ENCODE measurements at regions not wholly inside any gene's neighbourhood (a gene's known extent, or its start where the extent isn't known, plus 50 kb on each side); places are given as distances from the start of the nearest gene placed in this dataset.
"Not testable (repeated sequence)": the region's sequence is repeated elsewhere in the genome, so short reads cannot be mapped to it uniquely, and the experiment has no call there.

DNA sequence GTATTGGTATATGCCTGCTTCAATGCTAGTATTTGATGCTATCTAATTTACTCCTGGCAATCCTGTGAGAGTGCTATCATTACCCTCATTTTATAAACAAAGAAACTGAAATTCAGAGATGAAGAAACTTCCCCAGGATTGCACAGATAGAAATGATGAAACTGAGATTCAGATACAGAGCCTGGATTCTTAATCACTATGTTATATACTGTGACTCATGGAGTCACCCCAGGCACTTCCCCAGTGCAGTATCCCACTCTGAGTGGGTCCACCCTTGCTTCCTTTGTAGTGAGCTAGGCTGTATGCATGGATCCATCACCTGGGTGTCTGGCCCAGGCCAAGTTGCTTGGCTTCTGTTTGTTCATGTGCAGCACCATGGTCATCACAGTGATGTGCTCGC lies 133.9 kb downstream of the TRIM43 start:
- H2AK9ac ChIP-seq (replicated peaks; ENCODE audit: low read depth, low read length, poor library complexity); H3K14ac ChIP-seq (replicated peaks; ENCODE audit: low read depth, low read length); H3K79me1 ChIP-seq (ENCODE audit: low read depth in 1 of 2, low read length in 2 of 2); H3K27me3 ChIP-seq (ENCODE audit: control insufficient read depth, insufficient read depth, low read length); in situ Hi-C loops (cut with MboI; ENCODE audit: low sequenced_read_pairs); H2AFZ ChIP-seq (replicated peaks; ENCODE audit: low read length, poor library complexity); H2BK5ac ChIP-seq (ENCODE audit: low read depth, low read length, poor library complexity, severe bottlenecking); H3K36me3 ChIP-seq (ENCODE audit: control insufficient read depth, insufficient read depth, low read length); H3K9ac ChIP-seq (ENCODE audit: low read depth, low read length); H3K27ac ChIP-seq (ENCODE audit: insufficient read depth, low read length); H3K4me1 ChIP-seq (ENCODE audit: control insufficient read depth, insufficient read depth, low read length); H3K56ac ChIP-seq (ENCODE audit: extremely low read depth, insufficient read depth, low read length); H2BK20ac ChIP-seq (ENCODE audit: low read depth, low read length); H2BK15ac ChIP-seq (ENCODE audit: low read depth, low read length); H3K23ac ChIP-seq (ENCODE audit: low read depth, low read length); H3K9me3 ChIP-seq (ENCODE audit: control insufficient read depth, insufficient read depth, low read length); H2AK5ac ChIP-seq (ENCODE audit: low read depth, low read length); BruUV-seq (replicated peaks); H3K4ac ChIP-seq (ENCODE audit: low read depth, low read length); POLR2A ChIA-PET (ENCODE audit: unreplicated experiment); dilution Hi-C loops (cut with HindIII; ENCODE audit: low sequenced_read_pairs, unreplicated experiment); H3K9me1 ChIP-seq (ENCODE audit: insufficient read depth, low read length); H4K91ac ChIP-seq (ENCODE audit: insufficient read depth, low read depth, low read length); H4K20me1 ChIP-seq (ENCODE audit: insufficient read depth, low read length); H4K8ac ChIP-seq (ENCODE audit: low read depth in 2 of 2, low read length in 2 of 2); H2BK120ac ChIP-seq (ENCODE audit: low read depth, low read length); H3K4me3 ChIP-seq (ENCODE audit: insufficient read depth, low read depth, low read length); CTCF ChIA-PET; H4K5ac ChIP-seq (ENCODE audit: low read depth, low read length); H3K4me2 ChIP-seq (ENCODE audit: low read depth, low read length); H3K18ac ChIP-seq (ENCODE audit: low read depth, low read length): not testable (repeated sequence)
- ATAC-seq (ENCODE audit: low read depth) (peak; percentile 47), DNase-seq (peak; percentile 32)
- intact Hi-C loops (cut with micrococcal nuclease) = loop anchor here (5.0 kb wide), 1 partner anchor 378 kb away; no protein-coding TSS in a partner anchor
- no CpG with 5 or more reads among the region's 1 CpG for WGBS, 2 experiments (ENCODE audit: extremely low coverage in 2 of 2, insufficient read length in 1 of 2)

DNA sequence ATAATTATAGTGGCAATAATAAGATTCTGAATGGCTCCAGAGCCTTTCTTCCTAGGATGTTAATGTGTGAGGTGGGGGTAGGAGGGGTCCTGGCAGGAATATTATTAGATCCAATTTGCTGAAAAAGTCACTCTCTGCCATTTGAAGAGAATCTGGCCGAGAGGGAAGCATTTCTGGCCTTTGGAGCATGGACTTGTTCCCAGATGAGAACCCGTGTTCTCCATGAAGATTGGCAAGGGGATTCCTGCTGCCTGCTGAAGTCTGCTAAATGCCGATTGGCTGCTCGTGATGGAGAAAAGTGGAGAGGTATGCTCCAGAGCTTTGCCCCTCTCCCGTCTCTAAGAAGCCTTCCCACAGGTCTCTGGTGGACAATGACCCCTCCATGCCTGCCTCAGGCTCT lies 135.6 kb downstream of the TRIM43 start:
- in situ Hi-C loops (cut with MboI; ENCODE audit: low sequenced_read_pairs); H3K4me3 ChIP-seq (ENCODE audit: insufficient read depth, low read depth, low read length); H2BK5ac ChIP-seq (ENCODE audit: low read depth, low read length, poor library complexity, severe bottlenecking); H4K91ac ChIP-seq (ENCODE audit: insufficient read depth, low read depth, low read length); H3K23ac ChIP-seq (ENCODE audit: low read depth, low read length); H2BK15ac ChIP-seq (ENCODE audit: low read depth, low read length); H3K27me3 ChIP-seq (ENCODE audit: control insufficient read depth, insufficient read depth, low read length); H2BK120ac ChIP-seq (ENCODE audit: low read depth, low read length); H3K4me2 ChIP-seq (ENCODE audit: low read depth, low read length); H3K9ac ChIP-seq (ENCODE audit: low read depth, low read length); H3K4ac ChIP-seq (ENCODE audit: low read depth, low read length); H3K27ac ChIP-seq (ENCODE audit: insufficient read depth, low read length); H3K56ac ChIP-seq (ENCODE audit: extremely low read depth, insufficient read depth, low read length); H4K8ac ChIP-seq (ENCODE audit: low read depth in 2 of 2, low read length in 2 of 2); H3K4me1 ChIP-seq (ENCODE audit: control insufficient read depth, insufficient read depth, low read length); H3K14ac ChIP-seq (replicated peaks; ENCODE audit: low read depth, low read length); H2AK9ac ChIP-seq (replicated peaks; ENCODE audit: low read depth, low read length, poor library complexity); H4K20me1 ChIP-seq (ENCODE audit: insufficient read depth, low read length); H3K9me3 ChIP-seq (ENCODE audit: control insufficient read depth, insufficient read depth, low read length); dilution Hi-C loops (cut with HindIII; ENCODE audit: low sequenced_read_pairs, unreplicated experiment); H2BK20ac ChIP-seq (ENCODE audit: low read depth, low read length); H3K79me1 ChIP-seq (ENCODE audit: low read depth in 1 of 2, low read length in 2 of 2); H3K9me1 ChIP-seq (ENCODE audit: insufficient read depth, low read length); H4K5ac ChIP-seq (ENCODE audit: low read depth, low read length); H3K36me3 ChIP-seq (ENCODE audit: control insufficient read depth, insufficient read depth, low read length); H2AFZ ChIP-seq (replicated peaks; ENCODE audit: low read length, poor library complexity); ATAC-seq (ENCODE audit: low read depth); H3K18ac ChIP-seq (ENCODE audit: low read depth, low read length); H2AK5ac ChIP-seq (ENCODE audit: low read depth, low read length); BruUV-seq (replicated peaks); DNase-seq: not testable (repeated sequence)
- POLR2A ChIA-PET (ENCODE audit: unreplicated experiment) = interaction anchor here (0.7 kb wide), 1 partner anchor 351 kb away, joined by 5 read pairs; no protein-coding TSS in a partner anchor
- CTCF ChIA-PET = interaction anchor here (2.6 kb wide), 1 partner anchor 338 kb away, joined by 9 read pairs; no protein-coding TSS in a partner anchor
- no CpG with 5 or more reads among the region's 5 CpGs for WGBS, 2 experiments (ENCODE audit: extremely low coverage in 2 of 2, insufficient read length in 1 of 2)
- intact Hi-C loops (cut with micrococcal nuclease) = loop anchor here (1.0 to 5.0 kb wide), 2 partner anchors 338 to 380 kb away; no protein-coding TSS in a partner anchor
